Pancreas (tissue), 10 donors: ENCODE measurements at regions not wholly inside any gene's neighbourhood (a gene's known extent, or its start where the extent isn't known, plus 50 kb on each side); places are given as distances from the start of the nearest gene placed in this dataset.
"Not testable (repeated sequence)": the region's sequence is repeated elsewhere in the genome, so short reads cannot be mapped to it uniquely, and the experiment has no call there.

Experiments used
- ATAC-seq, 4 donors: fragments of 200-7000 bp; cut with Tn5 transposase; one replicate each; pipeline versions ENCODE4 v1.8.0 to v1.9.1; 2020; ENCODE audit warnings: mild to moderate bottlenecking in 4 of 4, moderate library complexity in 4 of 4
- DNase-seq, 6 donors: peaks; one replicate each; pipeline ENCODE4 v3.0.0-alpha.2; 2020
- FAIRE-seq: peaks from 2 replicates; lab custom pipeline; 2012; peaks lifted over from hg19 to GRCh38; lab: Jason Lieb, UNC
- H3K27ac ChIP-seq, 4 donors: fragments of 200-600 bp; sonication (generic); 1 replicate in 3 of 4; 2 replicates in 1 of 4; pipeline versions ENCODE4 v1.5.0 to v1.8.0; 2020
- H3K27me3 ChIP-seq, 4 donors: fragments of 200-600 bp; one replicate each; pipeline ENCODE4 v1.8.0; 2021
- H3K36me3 ChIP-seq, 3 donors: fragments of 200-600 bp; sonication (generic) in 1 of 3; one replicate each; pipeline versions ENCODE4 v1.5.0 to v1.8.0; 2020 to 2021
- H3K4me1 ChIP-seq, 3 donors: fragments of 200-600 bp; one replicate each; pipeline ENCODE4 v1.8.0; 2021
- H3K4me3 ChIP-seq, 4 donors: fragments of 200-600 bp; sonication (generic) in 2 of 4; one replicate each; pipeline versions ENCODE4 v1.5.0 to v1.8.0; 2020 to 2021
- H3K9me3 ChIP-seq, 4 donors: fragments of 200-600 bp; one replicate each; pipeline ENCODE4 v1.8.0; 2021
- WGBS, 2 donors: extraction: QIAGEN DNeasy Blood & Tissue Kit; methylation state at CpG; one replicate each; pipeline ENCODE4 v1.1.7; 2013; 5-methylcytosine and 5-hydroxymethylcytosine counted together
- intact Hi-C, 3 donors: fragments of 100-400 bp; cut with DNase I; formaldehyde crosslinking; loops; one replicate each; pipeline versions ENCODE4 v1.11.1 to v1.14.2; 2022
- donor health status: healthy with polysubstance abuse.
- donor health status: DM: no; HTN: no; CAD: no; lungs with moderate emphysema.
- donor health status: DM: no; HTN: no; CAD: no.
- donor health status: control.
- donor health status: control.
- donor health status: Bipolar disorder and iron deficiency.
- donor health status: DM: yes; HTN: yes; CAD: no.
- donor health status: DM: no; HTN: no; CAD: no.
- donor health status: DM: no; HTN: no; CAD: no.
- donor health status: DM: yes; HTN: yes; CAD: no.

GRCh38 chr5:177941386-177941785, 54.7 kb downstream of the PROP1 start:
- 58 to 65% methylated on average over 5 of the region's 5 CpGs for WGBS, 2 donors
- intact Hi-C loops, DNase-seq, H3K4me1 ChIP-seq, FAIRE-seq, H3K27ac ChIP-seq, H3K4me3 ChIP-seq, H3K27me3 ChIP-seq, ATAC-seq, H3K9me3 ChIP-seq, H3K36me3 ChIP-seq: not testable (repeated sequence)

GRCh38 chr5:177939246-177940171, 56.5 kb downstream of the PROP1 start:
- H3K4me1 ChIP-seq, H3K27me3 ChIP-seq, intact Hi-C loops, H3K9me3 ChIP-seq, H3K36me3 ChIP-seq, FAIRE-seq: not testable (repeated sequence)
- DNase-seq: peak; percentile 71 to 91 (median 75)
- ATAC-seq: peak; percentile 84 to 90 (median 88)
- Histone ChIP-seq H3K4me3 (peak overlapping the region; percentile 21 to 45 (median 30)), H3K27ac (peak overlapping the region in 3 of 4 donors; percentile 33 to 50 (median 47))
- WGBS, 2 donors: 0 to 3% methylated on average over 27 to 68 of the region's 79 CpGs

GRCh38 chr5:177938767-177939166, 57.3 kb downstream of the PROP1 start:
- H3K36me3 ChIP-seq, H3K4me1 ChIP-seq, H3K9me3 ChIP-seq, FAIRE-seq, intact Hi-C loops, H3K27me3 ChIP-seq: not testable (repeated sequence)
- DNase-seq (peak in 1 of 6 donors; percentile 49), ATAC-seq (peak; percentile 9 to 26 (median 15))
- peak overlapping the region in 1 of 4 donors; percentile 45 for H3K4me3 ChIP-seq
- 13 to 14% methylated on average over 7 of the region's 7 CpGs for WGBS, 2 donors
- H3K27ac ChIP-seq: peak overlapping the region in 1 of 4 donors; percentile 33

- H3K27me3 ChIP-seq, ATAC-seq, DNase-seq, H3K9me3 ChIP-seq, intact Hi-C loops, H3K36me3 ChIP-seq, H3K4me3 ChIP-seq, H3K27ac ChIP-seq, FAIRE-seq, H3K4me1 ChIP-seq: not testable (repeated sequence)
These were observed 61.8 kb downstream of the PROP1 start for GRCh38 chr5:177934233-177934632.

- H3K9me3 ChIP-seq, intact Hi-C loops, H3K27ac ChIP-seq, H3K4me1 ChIP-seq, H3K36me3 ChIP-seq, DNase-seq, H3K4me3 ChIP-seq, H3K27me3 ChIP-seq, FAIRE-seq: not testable (repeated sequence)
- WGBS, 2 donors: 30 to 32% methylated on average over 13 to 18 of the region's 19 CpGs
- ATAC-seq: peak; percentile 39 to 74 (median 66)
These were observed 65.6 kb downstream of the PROP1 start for GRCh38 chr5:177930269-177931022.

- DNase-seq, FAIRE-seq: not testable (repeated sequence)
- ATAC-seq: peak; percentile 36 to 68 (median 51)
These were observed 66.4 kb downstream of the PROP1 start for GRCh38 chr5:177929618-177930017.

GRCh38 chr5:177927500-177927899, 68.5 kb downstream of the PROP1 start:
- ATAC-seq, DNase-seq, intact Hi-C loops, H3K36me3 ChIP-seq, H3K27me3 ChIP-seq, H3K4me1 ChIP-seq, H3K27ac ChIP-seq, FAIRE-seq, H3K4me3 ChIP-seq, H3K9me3 ChIP-seq: not testable (repeated sequence)
- WGBS, 2 donors: no CpG with 5 or more reads among the region's 4 CpGs

More at GRCh38 chr5:177929618-177930017, 66.4 kb downstream of the PROP1 start:
- intact Hi-C loops, H3K27me3 ChIP-seq, H3K4me3 ChIP-seq, H3K27ac ChIP-seq, H3K9me3 ChIP-seq, H3K4me1 ChIP-seq, H3K36me3 ChIP-seq: not testable (repeated sequence)
- 55 to 62% methylated on average over 5 of the region's 9 CpGs for WGBS, 2 donors

GRCh38 chr5:177924577-177924976, 71.5 kb downstream of the PROP1 start:
- H3K9me3 ChIP-seq, H3K36me3 ChIP-seq, H3K27ac ChIP-seq, H3K27me3 ChIP-seq, DNase-seq, H3K4me3 ChIP-seq, H3K4me1 ChIP-seq, FAIRE-seq, intact Hi-C loops: not testable (repeated sequence)
- peak; percentile 87 to 98 (median 98) for ATAC-seq
- WGBS, 2 donors: 0% methylated on average over 1 of the region's 11 CpGs; no CpG with 5 or more reads in 1 of the 2 donors

- WGBS, 2 donors: 19 to 30% methylated on average over 3 of the region's 4 CpGs
- ATAC-seq, H3K4me3 ChIP-seq, H3K9me3 ChIP-seq, H3K27me3 ChIP-seq, intact Hi-C loops, DNase-seq, FAIRE-seq, H3K36me3 ChIP-seq, H3K4me1 ChIP-seq, H3K27ac ChIP-seq: not testable (repeated sequence)
These were observed 72.2 kb downstream of the PROP1 start for GRCh38 chr5:177923837-177924236.

GRCh38 chr5:177923189-177923588, 72.9 kb downstream of the PROP1 start:
- WGBS, 2 donors: 79 to 83% methylated on average over 2 to 3 of the region's 5 CpGs
- intact Hi-C loops, H3K9me3 ChIP-seq, H3K27ac ChIP-seq, H3K4me1 ChIP-seq, H3K27me3 ChIP-seq, FAIRE-seq, DNase-seq, ATAC-seq, H3K36me3 ChIP-seq, H3K4me3 ChIP-seq: not testable (repeated sequence)

- H3K27ac ChIP-seq, ATAC-seq, FAIRE-seq, DNase-seq, H3K27me3 ChIP-seq, intact Hi-C loops, H3K9me3 ChIP-seq, H3K4me3 ChIP-seq, H3K4me1 ChIP-seq, H3K36me3 ChIP-seq: not testable (repeated sequence)
- 84 to 86% methylated on average over 2 of the region's 2 CpGs for WGBS, 2 donors
These were observed 86.8 kb downstream of the PROP1 start for GRCh38 chr5:177909261-177909660.

- intact Hi-C loops, H3K27ac ChIP-seq, FAIRE-seq, H3K9me3 ChIP-seq, DNase-seq, H3K4me1 ChIP-seq, H3K27me3 ChIP-seq, H3K4me3 ChIP-seq, H3K36me3 ChIP-seq: not testable (repeated sequence)
- peak in 2 of 4 donors; percentile 51 to 75 for ATAC-seq
- 31 to 46% methylated on average over 1 to 2 of the region's 3 CpGs for WGBS, 2 donors
These were observed 93.2 kb downstream of the PROP1 start for GRCh38 chr5:177902806-177903205.
